ENCODE measurements at regions not wholly inside any gene's neighbourhood (a gene's known extent, or its start where the extent isn't known, plus 50 kb on each side); places are given as distances from the start of the nearest gene placed in this dataset.
A peak's percentile ranks its signal among the peaks of the same experiment; 100 is the strongest.

DNA sequence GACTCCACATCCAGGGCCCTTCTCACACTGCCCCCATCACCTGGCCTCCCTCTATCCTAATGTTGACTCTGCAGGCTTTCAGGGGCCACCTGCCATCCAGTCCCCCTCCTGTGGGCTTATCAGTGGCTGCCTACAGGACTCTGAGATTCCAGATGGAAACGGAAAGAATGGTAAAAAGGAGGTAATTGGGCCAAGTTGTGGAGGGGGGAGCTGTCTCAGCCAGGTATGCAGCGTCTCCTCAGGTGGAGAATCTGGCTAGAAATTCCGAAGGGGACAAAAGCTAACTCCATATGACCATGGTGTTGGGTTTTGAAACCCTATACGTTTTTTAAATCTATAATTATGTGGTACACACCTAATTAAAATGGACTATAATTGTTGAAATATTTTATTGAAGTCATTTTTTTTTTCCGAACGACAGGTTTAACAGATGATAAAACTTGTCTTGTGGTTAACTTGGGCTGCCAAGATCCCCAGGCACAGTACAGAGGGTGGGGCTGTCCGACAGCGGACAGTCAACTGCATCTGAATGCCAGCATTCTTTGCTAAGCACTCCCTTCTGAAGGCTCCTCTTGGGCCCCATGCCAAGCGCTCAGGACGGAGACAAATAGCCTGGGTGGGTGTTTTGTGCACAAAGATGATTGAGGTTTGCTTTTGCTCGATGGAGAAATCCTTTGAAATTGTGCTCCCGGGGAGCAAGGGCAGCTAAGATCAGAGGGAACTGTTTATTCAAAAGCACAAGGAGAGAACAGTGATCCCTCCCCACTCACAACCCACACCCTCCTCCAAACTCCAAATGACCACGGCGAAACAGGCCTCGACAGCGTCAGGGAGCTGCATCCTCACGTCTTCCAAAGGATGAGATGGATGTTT, 365.6 kb downstream of the BCL11B start (continued):
- TF ChIP-seq OSR2 (tag by site-specific recombination; IDR thresholded peaks at IDR 0.05) (peak; percentile 83), ZNF658 (tag by site-specific recombination; IDR thresholded peaks at IDR 0.05) (no peak), ZEB2 (tag by site-specific recombination; IDR thresholded peaks at IDR 0.05) (no peak), ZNF140 (tag by site-specific recombination; IDR thresholded peaks at IDR 0.05) (no peak)

DNA sequence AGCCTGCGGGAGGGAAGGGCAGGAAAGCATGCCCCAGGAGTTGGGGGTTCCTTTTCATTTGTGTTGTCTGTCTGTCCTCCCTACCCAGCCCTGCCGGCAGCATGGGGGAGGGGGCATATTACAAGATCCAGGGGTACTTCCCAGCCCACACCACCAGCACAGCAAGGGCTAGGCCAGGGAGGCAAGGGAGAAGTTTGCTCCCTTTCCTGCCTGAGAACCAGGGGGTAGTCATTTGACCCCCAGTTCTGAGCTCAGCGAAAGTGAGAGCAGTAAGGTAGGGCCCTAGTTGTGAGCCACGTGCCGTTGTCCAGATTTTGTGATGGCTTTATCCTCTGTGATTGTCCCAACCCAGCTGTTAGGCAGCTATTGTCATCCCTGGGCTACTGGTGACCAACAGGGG, 364.7 kb downstream of the BCL11B start:
- no peak overlapping the region for H3K4me3 ChIP-seq (ENCODE audit: low read depth, low read length)
- H3K9me3 ChIP-seq (ENCODE audit: control insufficient read depth, insufficient read depth, low read depth, low read length), result no peaks in the 10 kb centered on the region
- ChIA-PET POLR2A (no interaction called here), CTCF (interaction anchor here (0.7 to 1.3 kb wide), 2 partner anchors 10 to 272 kb away, joined by 3 read pairs; no protein-coding TSS in a partner anchor)
- H3K27ac ChIP-seq (ENCODE audit: extremely low read depth, low read depth, low read length), result peak overlapping the region; percentile 45; the same call in 1 of the 2 replicates
- H3K36me3 ChIP-seq (ENCODE audit: control insufficient read depth in 2 of 2, insufficient read depth in 1 of 2, low read length in 2 of 2), result no peaks in the 10 kb centered on the region
- peaks cover 15% of the 10 kb centered on the region for H3K4me1 ChIP-seq (ENCODE audit: control insufficient read depth, insufficient read depth, low read length)
- TF ChIP-seq ZNF335 (tag by site-specific recombination; conservative IDR thresholded peaks at IDR 0.05) (no peak), ZNF2 (tag by site-specific recombination; IDR thresholded peaks at IDR 0.05) (no peak), ZNF530 (tag by site-specific recombination; IDR thresholded peaks at IDR 0.05; ENCODE audit: low read depth) (no peak), ZNF677 (tag by site-specific recombination; IDR thresholded peaks at IDR 0.05) (no peak), ZNF555 (tag by site-specific recombination; conservative IDR thresholded peaks at IDR 0.05) (no peak), ZNF654 (tag by site-specific recombination; IDR thresholded peaks at IDR 0.05; ENCODE audit: low read depth) (no peak), ZNF404 (tag by site-specific recombination; IDR thresholded peaks at IDR 0.05) (no peak), ZNF433 (tag by site-specific recombination; IDR thresholded peaks at IDR 0.05; ENCODE audit: low read depth) (no peak), ZNF707 (tag by site-specific recombination; IDR thresholded peaks at IDR 0.05) (no peak), YY2 (tag by site-specific recombination; IDR thresholded peaks at IDR 0.05) (no peak)

GRCh38 chr14:98908050-98908449, 363.9 kb downstream of the BCL11B start:
- POLR2A ChIA-PET, result no interaction called here

More at GRCh38 chr14:98908050-98908449, 363.9 kb downstream of the BCL11B start:
- peaks cover 15% of the 10 kb centered on the region for H3K4me1 ChIP-seq (ENCODE audit: control insufficient read depth, insufficient read depth, low read length)
- no peaks in the 10 kb centered on the region for H3K9me3 ChIP-seq (ENCODE audit: control insufficient read depth, insufficient read depth, low read depth, low read length)
- CTCF ChIA-PET, result no interaction called here
- H3K27ac ChIP-seq (ENCODE audit: extremely low read depth, low read depth, low read length), result no peak overlapping the region
- no peak overlapping the region for H3K4me3 ChIP-seq (ENCODE audit: low read depth, low read length)
- TF ChIP-seq GLIS1 (tag by site-specific recombination; IDR thresholded peaks at IDR 0.05), result no peak
- peak; percentile 89 for TF ChIP-seq SCRT2 (tag by site-specific recombination; IDR thresholded peaks at IDR 0.05)
- no peak for TF ChIP-seq PBX3 (CRISPR knock-in tag; IDR thresholded peaks at IDR 0.05)
- no peak for TF ChIP-seq ZNF266 (tag by site-specific recombination; IDR thresholded peaks at IDR 0.05; ENCODE audit: low read depth)
- TF ChIP-seq SP7 (tag by site-specific recombination; IDR thresholded peaks at IDR 0.05), result 0 out of 2 replicates have a peak, but pooled peaks have one; percentile 16
- no peak for TF ChIP-seq REPIN1 (tag by site-specific recombination; IDR thresholded peaks at IDR 0.05; ENCODE audit: low read depth)
- TF ChIP-seq ZNF623 (tag by site-specific recombination; IDR thresholded peaks at IDR 0.05), result no peak
- TF ChIP-seq, protein P1, sequence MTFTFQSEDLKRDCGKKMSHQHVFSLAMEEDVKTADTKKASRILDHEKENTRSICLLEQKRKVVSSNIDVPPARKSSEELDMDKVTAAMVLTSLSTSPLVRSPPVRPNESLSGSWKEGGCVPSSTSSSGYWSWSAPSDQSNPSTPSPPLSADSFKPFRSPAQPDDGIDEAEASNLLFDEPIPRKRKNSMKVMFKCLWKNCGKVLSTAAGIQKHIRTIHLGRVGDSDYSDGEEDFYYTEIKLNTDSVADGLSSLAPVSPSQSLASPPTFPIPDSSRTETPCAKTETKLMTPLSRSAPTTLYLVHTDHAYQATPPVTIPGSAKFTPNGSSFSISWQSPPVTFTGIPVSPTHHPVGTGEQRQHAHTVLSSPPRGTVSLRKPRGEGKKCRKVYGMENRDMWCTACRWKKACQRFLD (tag by site-specific recombination; IDR thresholded peaks at IDR 0.05), result no peak
- TF ChIP-seq ZIC2 (tag by site-specific recombination; IDR thresholded peaks at IDR 0.05), result no peak
- no peak for TF ChIP-seq ZFHX2 (tag by site-specific recombination; conservative IDR thresholded peaks at IDR 0.05)
- peak; percentile 14; the same call in 1 of the 2 replicates for TF ChIP-seq ZNF341 (tag by site-specific recombination; IDR thresholded peaks at IDR 0.05; ENCODE audit: low read depth)
- no peaks in the 10 kb centered on the region for H3K36me3 ChIP-seq (ENCODE audit: control insufficient read depth in 2 of 2, insufficient read depth in 1 of 2, low read length in 2 of 2)
